HepG2 (cell line): ENCODE measurements at regions not wholly inside any gene's neighbourhood (a gene's known extent, or its start where the extent isn't known, plus 50 kb on each side); places are given as distances from the start of the nearest gene placed in this dataset.

Source experiments
- ATAC-seq: fragments of 200-7000 bp; cut with Tn5 transposase; 3 replicates; pipeline ENCODE4 v1.9.1; 2020; ENCODE audit warnings: mild to moderate bottlenecking, moderate library complexity
- BruUV-seq: library from RNA; stranded (reverse); fragments of 400-500 nt; replicated peaks from 2 replicates; lab custom pipeline; 2021; lab: Mats Ljungman, UMichigan
- CTCF ChIA-PET: fragments of 300-600 bp; formaldehyde crosslinking; extraction: SDS; loops from one replicate; lab custom pipeline; 2021; ENCODE audit warnings: low total read pairs, inconsistent platforms, low intra/inter-chr PET ratio; lab: Yijun Ruan, JAX
- POLR2A ChIA-PET: fragments of 350-600 bp; sonication (Branson Sonifier 250); formaldehyde crosslinking; loops from one replicate; lab custom pipeline; 2020; ENCODE audit warnings: antibody characterized with exemption, inconsistent platforms; lab: Yijun Ruan, JAX
- DNase-seq: peaks from one replicate; pipeline ENCODE4 v3.0.0-alpha.2; 2015; ENCODE audit warnings: low spot score
- FAIRE-seq: peaks from 3 replicates; lab custom pipeline; 2011; peaks lifted over from hg19 to GRCh38; lab: Jason Lieb, UNC
- H2AFZ ChIP-seq: one replicate; pipeline ENCODE4 v1.6.1; 2011; ENCODE audit warnings: low read length, inconsistent platforms
- H3K27ac ChIP-seq: fragments of 300-600 bp; 3 replicates; pipeline ENCODE4 v1.8.0; 2011; ENCODE audit warnings: mixed run types, mild to moderate bottlenecking, mixed read lengths, low read length, inconsistent platforms; ENCODE audit not compliant: insufficient read depth; ENCODE audit errors: extremely low read length
- H3K27me3 ChIP-seq, 2 experiments: fragments of 200-600 bp in 1 of 2; 2 replicates in 1 of 2; 3 replicates in 1 of 2; pipeline versions ENCODE4 v1.6.0 to v1.8.0; 2011; ENCODE audit warnings: low read length in 2 of 2, mild to moderate bottlenecking in 2 of 2, moderate library complexity in 2 of 2, inconsistent platforms in 1 of 2; ENCODE audit not compliant: insufficient read depth in 2 of 2, control insufficient read depth in 1 of 2
- H3K36me3 ChIP-seq, 2 experiments: fragments of 200-600 bp in 1 of 2; replicated peaks in 1 of 2; 2 replicates in 1 of 2; 3 replicates in 1 of 2; pipeline versions ENCODE4 v1.5.1 to v1.8.0; 2011; ENCODE audit warnings: low read length in 2 of 2, inconsistent platforms in 1 of 2; ENCODE audit not compliant: insufficient read depth in 2 of 2, control insufficient read depth in 1 of 2
- H3K4me1 ChIP-seq: 2 replicates; pipeline ENCODE4 v1.5.1; 2012; ENCODE audit warnings: low read length, inconsistent platforms; ENCODE audit not compliant: insufficient read depth
- H3K4me2 ChIP-seq: 2 replicates; pipeline ENCODE4 v1.6.0; 2011; ENCODE audit warnings: low read depth, low read length, inconsistent platforms
- H3K4me3 ChIP-seq, 3 experiments: fragments of 200-600 bp in 1 of 3; sonication (generic), shearing (Covaris generic) in 1 of 3; replicated peaks in 1 of 3; 2 replicates each; pipeline ENCODE4 v1.5.1; 2011 to 2016; ENCODE audit warnings: low read length in 3 of 3, inconsistent platforms in 2 of 3, low read depth in 2 of 3, mild to moderate bottlenecking in 2 of 3, control low read depth in 1 of 3, mixed read lengths in 1 of 3; ENCODE audit not compliant: insufficient read depth in 1 of 3
- H3K79me2 ChIP-seq: one replicate; pipeline ENCODE4 v1.6.1; 2011; ENCODE audit warnings: low read length, inconsistent platforms; ENCODE audit not compliant: insufficient read depth
- H3K9ac ChIP-seq: 2 replicates; pipeline ENCODE4 v1.6.0; 2011; ENCODE audit warnings: mild to moderate bottlenecking, low read depth, low read length, inconsistent platforms; ENCODE audit not compliant: insufficient read depth
- H3K9me3 ChIP-seq: 2 replicates; pipeline ENCODE4 v1.5.1; 2012; ENCODE audit warnings: mild to moderate bottlenecking, low read length
- H4K20me1 ChIP-seq: 2 replicates; pipeline ENCODE4 v1.6.0; 2011; ENCODE audit warnings: inconsistent platforms, mild to moderate bottlenecking, low read length, moderate library complexity; ENCODE audit not compliant: insufficient read depth
- FOXP1 ChIP-seq, 2 experiments: fragments of 450-650 bp in 1 of 2; IDR thresholded peaks; 2 replicates each; pipeline ENCODE4 v1.6.1; 2017 to 2018; ENCODE audit warnings: antibody characterized with exemption in 1 of 2
- MYNN ChIP-seq: sonication (generic); formaldehyde crosslinking; IDR thresholded peaks from 2 replicates; pipeline ENCODE4 v1.4.0; 2020; ENCODE audit warnings: mild to moderate bottlenecking, low read depth, missing genetic modification reagents
- RBAK ChIP-seq: sonication (generic); formaldehyde crosslinking; IDR thresholded peaks from 2 replicates; pipeline ENCODE4 v1.5.1; 2020; ENCODE audit warnings: mild to moderate bottlenecking, missing genetic modification reagents
- TCF12 ChIP-seq, 2 experiments: fragments of 450-650 bp in 1 of 2; sonication (generic) in 1 of 2; formaldehyde crosslinking in 1 of 2; IDR thresholded peaks; 2 replicates each; pipeline versions ENCODE4 v1.6.1 to v1.8.0; 2017 to 2022; ENCODE audit warnings: antibody characterized with exemption in 1 of 2, mild to moderate bottlenecking in 1 of 2, missing genetic modification reagents in 1 of 2, moderate library complexity in 1 of 2
- THAP11 ChIP-seq: IDR thresholded peaks from 2 replicates; pipeline ENCODE4 v1.6.1; 2016; ENCODE audit warnings: missing biosample characterization, missing genetic modification reagents
- TOE1 ChIP-seq: sonication (generic); formaldehyde crosslinking; IDR thresholded peaks from 2 replicates; pipeline ENCODE4 v1.4.0; 2020; ENCODE audit warnings: mild to moderate bottlenecking, missing genetic modification reagents
- U2AF1 ChIP-seq: fragments of 200-400 bp; formaldehyde crosslinking; optimal IDR thresholded peaks from 2 replicates; pipeline ENCODE3; 2017; ENCODE audit warnings: mild to moderate bottlenecking, low read depth, low read length
- ZC3H4 ChIP-seq: sonication (generic); formaldehyde crosslinking; IDR thresholded peaks from 2 replicates; pipeline ENCODE4 v1.4.0; 2020; ENCODE audit warnings: missing genetic modification reagents, borderline replicate concordance
- ZFP37 ChIP-seq: sonication (generic); formaldehyde crosslinking; IDR thresholded peaks from 2 replicates; pipeline ENCODE4 v1.4.0; 2020; ENCODE audit warnings: missing genetic modification reagents, borderline replicate concordance
- ZNF329 ChIP-seq: sonication (generic); formaldehyde crosslinking; IDR thresholded peaks from 2 replicates; pipeline ENCODE4 v1.9.0; 2021; ENCODE audit warnings: low read depth, mild to moderate bottlenecking, missing genetic modification reagents
- ZNF331 ChIP-seq: sonication (generic); formaldehyde crosslinking; IDR thresholded peaks from 2 replicates; pipeline ENCODE4 v1.4.0; 2020; ENCODE audit warnings: missing genetic modification reagents
- ZNF468 ChIP-seq: sonication (generic); formaldehyde crosslinking; IDR thresholded peaks from 2 replicates; pipeline ENCODE4 v1.8.0; 2022; ENCODE audit warnings: mild to moderate bottlenecking, moderate library complexity, missing genetic modification reagents
- ZNF879 ChIP-seq: sonication (generic); formaldehyde crosslinking; IDR thresholded peaks from 2 replicates; pipeline ENCODE4 v1.8.1; 2023; ENCODE audit warnings: missing genetic modification reagents
- WGBS: methylation state at CpG from one replicate; pipeline ENCODE4 v1.1.6; 2017; ENCODE audit warnings: low lambda C conversion rate; 5-methylcytosine and 5-hydroxymethylcytosine counted together
- in situ Hi-C: cut with HindIII; loops from 2 replicates; pipeline ENCODE4 v1.10.0; 2017; ENCODE audit warnings: low pct_unique_long_range_greater_than_20kb; ENCODE audit not compliant: extremely low pct_ligation_motif_present
- intact Hi-C: fragments of 100-400 bp; cut with micrococcal nuclease; formaldehyde crosslinking; loops from one replicate; pipeline ENCODE4 v1.10.0; 2022; ENCODE audit not compliant: unreplicated experiment
- TF ChIP-seq, protein P1 (sequence below): IDR thresholded peaks from 2 replicates; pipeline ENCODE4 v1.6.1; 2016; ENCODE audit warnings: low read depth, control low read depth
- TF ChIP-seq, protein P2 (sequence below), 2 experiments: sonication (generic) in 1 of 2; formaldehyde crosslinking in 1 of 2; IDR thresholded peaks; 2 replicates each; pipeline versions ENCODE4 v1.4.0 to v1.6.1; 2016 to 2020; ENCODE audit warnings: borderline replicate concordance in 1 of 2, low read depth in 1 of 2, mild to moderate bottlenecking in 1 of 2, missing genetic modification reagents in 1 of 2
- TF ChIP-seq, protein P3 (sequence below): sonication (generic); formaldehyde crosslinking; IDR thresholded peaks from 2 replicates; pipeline ENCODE4 v1.8.0; 2022; ENCODE audit warnings: mild to moderate bottlenecking, missing genetic modification reagents, moderate library complexity
- TF ChIP-seq, protein P4 (sequence below): sonication (generic); formaldehyde crosslinking; IDR thresholded peaks from 2 replicates; pipeline ENCODE4 v1.4.0; 2020; ENCODE audit warnings: mild to moderate bottlenecking, low read depth, missing genetic modification reagents

DNA sequence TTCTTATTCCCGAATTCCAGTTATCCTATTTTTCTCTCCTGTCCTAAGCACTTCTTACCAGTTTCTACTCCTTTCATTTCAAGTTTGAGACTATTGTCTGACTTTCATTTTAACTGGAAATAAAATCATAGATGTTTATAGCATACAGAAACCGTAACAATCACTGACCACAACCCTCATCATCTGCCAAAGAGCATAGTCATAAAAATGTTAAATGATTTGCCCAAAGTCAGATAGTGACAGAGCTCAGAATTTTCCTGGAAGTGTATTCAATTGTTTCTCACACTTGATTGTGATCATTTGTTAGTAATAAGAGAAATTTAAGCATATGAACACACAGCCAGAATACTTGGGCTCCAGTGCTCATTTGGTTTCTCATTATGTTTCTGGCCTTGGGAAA, 250.5 kb upstream of the PCDH15 start:
- ATAC-seq (no peak), DNase-seq (no peak), FAIRE-seq (no peak)
- Histone ChIP-seq H3K4me3 (no peak overlapping the region), H3K9ac (no peak overlapping the region), H3K79me2 (no peaks in the 10 kb centered on the region), H3K9me3 (no peaks in the 10 kb centered on the region), H3K27ac (no peak overlapping the region), H3K27me3 (no peaks in the 10 kb centered on the region; a peak in 1 of 5 replicates), H2AFZ (no peak overlapping the region), H3K36me3 (no peaks in the 10 kb centered on the region), H3K4me2 (no peak overlapping the region), H4K20me1 (no peaks in the 10 kb centered on the region), H3K4me1 (no peaks in the 10 kb centered on the region)
- 1% methylated on average over 2 of the region's 2 CpGs for WGBS
- CTCF ChIA-PET = no interaction called here
- POLR2A ChIA-PET = no interaction called here
- in situ Hi-C loops (no loop called here), intact Hi-C loops (no loop called here)
- BruUV-seq = no TSS peak
- TF ChIP-seq ZFP37 (CRISPR knock-in tag) (no peak), THAP11 (CRISPR knock-in tag) (no peak), ZNF329 (CRISPR knock-in tag) (no peak), TCF12 (IDR thresholded peaks at IDR 0.05) (no peak), TCF12 (CRISPR knock-in tag; IDR thresholded peaks at IDR 0.05) (no peak), ZNF331 (CRISPR knock-in tag) (no peak), RBAK (CRISPR knock-in tag) (no peak), ZNF879 (no peak), MYNN (CRISPR knock-in tag) (no peak), FOXP1 (IDR thresholded peaks at IDR 0.05) (no peak), FOXP1 (CRISPR knock-in tag; IDR thresholded peaks at IDR 0.05) (no peak), ZC3H4 (no peak), ZNF468 (CRISPR knock-in tag) (no peak), U2AF1 (no peak), TOE1 (CRISPR knock-in tag) (no peak)
- TF ChIP-seq, protein P1, sequence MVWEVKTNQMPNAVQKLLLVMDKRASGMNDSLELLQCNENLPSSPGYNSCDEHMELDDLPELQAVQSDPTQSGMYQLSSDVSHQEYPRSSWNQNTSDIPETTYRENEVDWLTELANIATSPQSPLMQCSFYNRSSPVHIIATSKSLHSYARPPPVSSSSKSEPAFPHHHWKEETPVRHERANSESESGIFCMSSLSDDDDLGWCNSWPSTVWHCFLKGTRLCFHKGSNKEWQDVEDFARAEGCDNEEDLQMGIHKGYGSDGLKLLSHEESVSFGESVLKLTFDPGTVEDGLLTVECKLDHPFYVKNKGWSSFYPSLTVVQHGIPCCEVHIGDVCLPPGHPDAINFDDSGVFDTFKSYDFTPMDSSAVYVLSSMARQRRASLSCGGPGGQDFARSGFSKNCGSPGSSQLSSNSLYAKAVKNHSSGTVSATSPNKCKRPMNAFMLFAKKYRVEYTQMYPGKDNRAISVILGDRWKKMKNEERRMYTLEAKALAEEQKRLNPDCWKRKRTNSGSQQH (CRISPR knock-in tag) = no peak
- TF ChIP-seq, protein P2, sequence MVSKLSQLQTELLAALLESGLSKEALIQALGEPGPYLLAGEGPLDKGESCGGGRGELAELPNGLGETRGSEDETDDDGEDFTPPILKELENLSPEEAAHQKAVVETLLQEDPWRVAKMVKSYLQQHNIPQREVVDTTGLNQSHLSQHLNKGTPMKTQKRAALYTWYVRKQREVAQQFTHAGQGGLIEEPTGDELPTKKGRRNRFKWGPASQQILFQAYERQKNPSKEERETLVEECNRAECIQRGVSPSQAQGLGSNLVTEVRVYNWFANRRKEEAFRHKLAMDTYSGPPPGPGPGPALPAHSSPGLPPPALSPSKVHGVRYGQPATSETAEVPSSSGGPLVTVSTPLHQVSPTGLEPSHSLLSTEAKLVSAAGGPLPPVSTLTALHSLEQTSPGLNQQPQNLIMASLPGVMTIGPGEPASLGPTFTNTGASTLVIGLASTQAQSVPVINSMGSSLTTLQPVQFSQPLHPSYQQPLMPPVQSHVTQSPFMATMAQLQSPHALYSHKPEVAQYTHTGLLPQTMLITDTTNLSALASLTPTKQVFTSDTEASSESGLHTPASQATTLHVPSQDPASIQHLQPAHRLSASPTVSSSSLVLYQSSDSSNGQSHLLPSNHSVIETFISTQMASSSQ (IDR thresholded peaks at IDR 0.05; ENCODE audit: low read depth) = no peak
- TF ChIP-seq, protein P2 (CRISPR knock-in tag; IDR thresholded peaks at IDR 0.05; ENCODE audit: borderline replicate concordance) = no peak
- TF ChIP-seq, protein P3, sequence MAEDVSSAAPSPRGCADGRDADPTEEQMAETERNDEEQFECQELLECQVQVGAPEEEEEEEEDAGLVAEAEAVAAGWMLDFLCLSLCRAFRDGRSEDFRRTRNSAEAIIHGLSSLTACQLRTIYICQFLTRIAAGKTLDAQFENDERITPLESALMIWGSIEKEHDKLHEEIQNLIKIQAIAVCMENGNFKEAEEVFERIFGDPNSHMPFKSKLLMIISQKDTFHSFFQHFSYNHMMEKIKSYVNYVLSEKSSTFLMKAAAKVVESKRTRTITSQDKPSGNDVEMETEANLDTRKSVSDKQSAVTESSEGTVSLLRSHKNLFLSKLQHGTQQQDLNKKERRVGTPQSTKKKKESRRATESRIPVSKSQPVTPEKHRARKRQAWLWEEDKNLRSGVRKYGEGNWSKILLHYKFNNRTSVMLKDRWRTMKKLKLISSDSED (CRISPR knock-in tag) = no peak
- TF ChIP-seq, protein P4, sequence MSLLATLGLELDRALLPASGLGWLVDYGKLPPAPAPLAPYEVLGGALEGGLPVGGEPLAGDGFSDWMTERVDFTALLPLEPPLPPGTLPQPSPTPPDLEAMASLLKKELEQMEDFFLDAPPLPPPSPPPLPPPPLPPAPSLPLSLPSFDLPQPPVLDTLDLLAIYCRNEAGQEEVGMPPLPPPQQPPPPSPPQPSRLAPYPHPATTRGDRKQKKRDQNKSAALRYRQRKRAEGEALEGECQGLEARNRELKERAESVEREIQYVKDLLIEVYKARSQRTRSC (CRISPR knock-in tag) = no peak
